GM19468 (cell line): ENCODE measurements at regions not wholly inside any gene's neighbourhood (a gene's known extent, or its start where the extent isn't known, plus 50 kb on each side); places are given as distances from the start of the nearest gene placed in this dataset.

Experiments
- ATAC-seq: cut with Tn5 transposase; IDR thresholded peaks from one replicate; pipeline ENCODE4 v1.9.1; 2021; ENCODE audit warnings: mild to moderate bottlenecking, moderate library complexity, moderate number of reproducible peaks; ENCODE audit not compliant: unreplicated experiment; ENCODE audit errors: extremely low read depth

DNA sequence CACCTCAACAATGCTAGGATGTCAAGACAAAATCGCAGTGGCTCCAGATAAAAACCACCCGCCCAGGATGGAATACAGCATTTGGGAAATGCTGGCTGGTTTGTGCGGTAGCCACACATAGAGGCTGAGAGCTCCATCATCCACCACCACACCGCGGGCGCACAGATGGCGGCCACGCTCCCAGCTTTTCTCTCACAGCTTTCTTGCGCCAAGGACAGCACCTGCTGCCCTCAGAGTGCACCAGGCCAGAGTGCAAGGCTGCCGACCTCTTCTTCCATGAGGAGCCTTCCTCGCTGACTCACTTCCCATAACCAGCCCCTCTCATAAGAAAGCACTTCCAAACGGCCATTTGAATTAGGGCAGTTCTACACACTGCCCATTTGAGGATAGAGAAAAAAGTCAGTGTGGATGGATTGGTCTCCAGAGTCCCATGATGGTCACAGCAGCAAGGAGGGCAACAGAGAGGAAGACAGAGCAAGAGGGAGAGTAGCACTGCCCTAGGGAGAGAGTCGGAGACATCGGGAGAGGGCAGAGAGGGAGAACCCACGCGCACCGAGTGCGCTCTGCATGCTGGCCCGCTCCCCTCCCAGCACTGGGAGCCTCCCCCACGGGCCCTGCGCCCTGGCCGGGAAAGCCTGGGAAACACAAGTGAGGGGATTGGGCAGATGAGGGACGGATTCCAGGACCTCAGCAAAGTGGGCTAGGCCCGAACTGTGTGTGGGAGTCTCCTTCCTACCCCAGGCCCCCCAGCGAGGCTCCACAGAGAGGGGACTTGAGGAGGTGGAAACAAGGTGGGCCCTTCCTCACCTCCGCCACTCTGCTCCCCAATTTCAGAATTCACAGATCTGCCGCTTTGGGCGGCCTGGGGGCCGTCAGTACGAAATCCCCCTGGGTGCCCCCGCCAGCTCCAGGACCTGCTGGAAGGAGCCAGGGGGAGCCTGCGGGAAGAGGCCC is 156.9 kb downstream of the USP12 start:
- no peak for ATAC-seq

GRCh38 chr13:27012482-27013197 is 159.0 kb downstream of the USP12 start:
- ATAC-seq: no peak

- no peak for ATAC-seq
These were observed 159.9 kb downstream of the USP12 start for GRCh38 chr13:27011661-27012060.

GRCh38 chr13:27008733-27009132 is 162.9 kb downstream of the USP12 start:
- ATAC-seq: no peak

DNA sequence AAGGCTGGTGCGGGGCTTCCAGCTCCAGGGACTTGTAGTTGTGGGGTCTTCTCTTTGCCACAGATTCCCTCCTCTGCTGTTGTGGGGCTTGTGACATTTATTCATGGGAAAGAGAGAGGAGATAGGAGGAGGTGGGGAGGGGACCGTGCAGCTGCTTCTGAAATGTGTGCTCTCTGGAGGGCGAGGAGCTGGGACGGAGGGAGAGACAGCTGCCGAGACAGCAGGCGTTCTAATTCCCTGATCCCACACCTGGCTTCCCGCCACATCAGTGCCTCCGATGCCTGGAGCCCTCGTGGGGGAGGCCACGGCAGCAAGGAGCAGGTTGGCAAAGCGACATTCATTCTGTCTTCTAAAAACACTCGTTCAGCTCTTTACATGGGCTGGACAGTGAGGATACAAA is 164.4 kb downstream of the USP12 start:
- ATAC-seq: no peak

DNA sequence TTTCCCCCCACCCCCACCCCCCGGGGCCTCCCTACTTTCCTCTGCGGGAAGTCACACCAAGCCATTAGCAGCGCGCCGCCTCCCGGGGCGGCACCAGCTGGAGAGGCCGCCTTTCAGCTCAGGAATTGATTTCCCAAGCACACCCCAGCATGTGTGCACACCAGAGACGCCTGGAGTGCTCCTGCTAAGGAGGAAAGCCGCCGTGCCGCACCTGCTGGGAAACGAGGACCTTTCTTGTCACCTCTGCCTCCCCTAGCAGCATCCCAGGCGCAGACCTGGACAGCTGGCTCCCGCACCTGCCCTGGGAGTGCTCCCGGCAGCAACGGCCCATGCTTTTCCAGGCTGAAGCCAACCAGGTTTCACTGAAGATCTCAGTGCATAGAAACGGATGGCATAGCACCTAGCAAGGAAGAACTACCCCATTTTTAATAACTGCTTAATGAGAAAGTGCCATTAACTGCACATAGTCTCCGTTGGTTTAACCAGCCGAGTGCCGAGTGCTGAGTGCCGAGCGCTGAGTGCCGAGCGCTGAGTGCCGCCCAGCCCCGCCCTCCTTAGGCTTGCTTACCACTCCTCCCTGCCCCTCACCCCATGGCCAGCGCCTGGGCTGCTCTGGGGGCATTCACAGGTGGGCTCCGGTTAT is 165.0 kb downstream of the USP12 start:
- no peak for ATAC-seq

- ATAC-seq: no peak
These were observed 165.6 kb downstream of the USP12 start for GRCh38 chr13:27005976-27006518.

- no peak for ATAC-seq
These were observed 166.1 kb downstream of the USP12 start for GRCh38 chr13:27005556-27005955.

- no peak for ATAC-seq
These were observed 166.7 kb downstream of the USP12 start for GRCh38 chr13:27004866-27005265.

DNA sequence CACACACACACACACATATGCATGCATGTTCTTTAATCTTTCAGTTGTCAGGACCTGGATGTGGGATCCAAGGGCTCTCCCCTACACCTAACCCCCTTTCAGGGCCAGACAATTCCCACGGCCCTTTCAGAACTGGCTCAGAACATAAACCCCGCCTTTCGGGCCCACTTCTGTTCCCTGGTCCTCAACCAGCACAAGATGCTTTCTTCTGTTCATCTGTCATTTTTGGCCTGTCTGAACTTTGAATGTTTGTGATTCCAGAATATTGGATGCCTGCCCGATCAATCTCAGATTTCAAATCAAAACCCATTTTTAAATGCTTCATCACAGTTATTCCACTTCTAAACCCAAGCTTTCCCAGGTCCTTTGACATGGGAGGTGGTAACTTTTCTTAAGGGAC is 167.3 kb downstream of the USP12 start:
- ATAC-seq: no peak

GRCh38 chr13:27001705-27002104 is 169.9 kb downstream of the USP12 start:
- no peak for ATAC-seq

DNA sequence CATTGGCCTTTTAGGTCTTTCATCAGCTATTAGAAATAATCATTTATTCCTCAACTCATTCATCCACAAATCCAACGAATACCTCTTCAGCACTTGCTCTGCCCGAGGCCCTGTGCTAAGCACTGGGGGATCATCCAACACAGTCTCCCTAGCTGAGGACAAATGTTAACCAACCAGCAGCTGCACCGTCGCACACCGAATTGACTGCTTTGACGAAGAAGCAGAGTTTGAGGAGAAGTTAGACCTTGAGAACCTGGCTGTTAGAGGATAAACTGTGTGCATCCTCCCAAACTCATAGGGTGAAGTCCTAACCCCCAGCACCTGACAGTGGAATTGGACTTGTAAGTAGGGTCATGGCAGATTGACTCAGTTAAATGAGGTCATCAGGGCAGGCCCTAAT is 170.9 kb downstream of the USP12 start:
- no peak for ATAC-seq

DNA sequence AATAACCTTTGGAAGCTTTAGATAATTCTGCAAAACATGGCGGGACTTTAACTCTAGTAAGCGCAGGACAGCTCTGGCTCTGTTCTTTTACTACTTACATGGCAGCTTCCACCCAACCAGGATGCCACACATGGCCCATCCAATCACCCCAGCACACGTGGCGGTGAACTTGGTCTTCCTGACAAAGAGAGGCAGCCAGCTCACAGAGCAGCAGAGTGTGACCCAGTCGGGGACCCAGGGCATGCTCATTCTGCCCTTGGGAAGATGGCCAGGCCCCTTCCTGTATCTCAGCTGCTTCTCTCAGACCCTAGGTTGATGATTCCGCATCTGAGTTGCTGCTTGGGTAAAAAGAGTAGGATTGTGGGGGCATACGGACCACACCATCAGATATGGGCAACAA is 172.1 kb downstream of the USP12 start:
- no peak for ATAC-seq

DNA sequence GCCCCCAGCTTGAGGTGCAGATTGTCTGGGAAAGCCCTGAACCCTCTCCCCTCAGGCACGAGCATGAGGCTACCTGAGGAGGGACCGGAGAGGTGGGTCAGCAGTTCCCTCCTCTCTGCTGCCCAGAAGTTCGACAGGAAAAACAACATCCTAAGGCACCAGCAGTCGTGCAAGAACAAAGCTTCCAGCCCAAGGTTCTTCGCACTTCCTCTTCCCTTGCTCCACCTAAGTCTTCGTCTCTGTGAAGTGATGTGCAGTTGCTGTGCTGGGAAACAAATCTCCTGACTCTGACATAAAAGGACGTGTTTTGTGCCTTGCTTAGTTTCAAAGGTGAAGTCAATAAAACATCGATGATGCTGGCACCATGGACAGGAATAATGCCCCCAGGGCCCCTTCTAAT is 173.3 kb downstream of the USP12 start:
- no peak for ATAC-seq

- ATAC-seq: peak; percentile 65
These were observed 174.5 kb downstream of the USP12 start for GRCh38 chr13:26996965-26997752.

GRCh38 chr13:26995159-26995558 is 176.5 kb downstream of the USP12 start:
- no peak for ATAC-seq

GRCh38 chr13:26993780-26994179 is 177.8 kb downstream of the USP12 start:
- no peak for ATAC-seq

GRCh38 chr13:26992951-26993719 is 178.5 kb downstream of the USP12 start:
- no peak for ATAC-seq

- ATAC-seq: no peak
These were observed 180.0 kb downstream of the USP12 start for GRCh38 chr13:26991508-26992181.
